ENCODE measurements at regions not wholly inside any gene's neighbourhood (a gene's known extent, or its start where the extent isn't known, plus 50 kb on each side); places are given as distances from the start of the nearest gene placed in this dataset.

DNA sequence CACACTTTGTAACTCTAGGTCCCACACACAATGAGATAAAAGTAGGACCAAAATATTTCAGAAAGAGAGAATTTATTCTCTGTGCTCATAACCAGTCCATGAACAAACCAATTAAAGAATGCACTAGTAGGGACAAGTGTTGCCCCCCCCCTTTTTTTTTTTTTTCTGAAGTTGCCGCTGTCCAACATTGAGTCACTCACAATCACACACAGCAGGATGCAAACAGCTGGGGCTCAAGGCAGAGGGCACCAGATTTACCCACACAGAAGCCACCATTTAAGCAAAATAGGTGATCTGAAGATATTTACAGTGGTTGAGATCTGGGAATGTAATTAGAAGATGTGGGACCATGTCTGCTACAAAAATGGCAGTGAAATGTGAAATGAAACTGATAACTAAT is 850.9 kb upstream of the SLIT2 start:
- H3K27ac ChIP-seq = no peak overlapping the region

DNA sequence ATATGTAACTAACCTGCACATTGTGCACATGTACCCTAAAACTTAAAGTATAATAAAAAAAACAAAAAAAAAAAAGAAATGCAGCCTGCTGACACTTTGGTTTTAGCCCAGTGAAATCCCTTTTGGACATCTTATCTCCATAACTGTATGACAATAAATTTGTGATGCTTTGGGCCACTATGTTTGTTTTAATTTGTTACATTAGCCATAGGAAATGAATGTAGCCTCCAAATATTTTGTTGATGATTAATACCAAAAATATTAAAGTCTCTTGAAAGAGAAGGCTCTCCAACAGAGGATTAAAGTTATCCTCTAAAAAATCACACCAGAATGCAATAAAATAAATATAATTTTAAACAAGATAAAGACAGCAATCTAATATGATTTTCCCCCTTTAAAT is 852.7 kb upstream of the SLIT2 start:
- no peak overlapping the region for H3K27ac ChIP-seq
- H3K4me3 ChIP-seq = no peak overlapping the region

More for the DNA sequence above, 850.9 kb upstream of the SLIT2 start:
- no peak overlapping the region for H3K4me3 ChIP-seq

DNA sequence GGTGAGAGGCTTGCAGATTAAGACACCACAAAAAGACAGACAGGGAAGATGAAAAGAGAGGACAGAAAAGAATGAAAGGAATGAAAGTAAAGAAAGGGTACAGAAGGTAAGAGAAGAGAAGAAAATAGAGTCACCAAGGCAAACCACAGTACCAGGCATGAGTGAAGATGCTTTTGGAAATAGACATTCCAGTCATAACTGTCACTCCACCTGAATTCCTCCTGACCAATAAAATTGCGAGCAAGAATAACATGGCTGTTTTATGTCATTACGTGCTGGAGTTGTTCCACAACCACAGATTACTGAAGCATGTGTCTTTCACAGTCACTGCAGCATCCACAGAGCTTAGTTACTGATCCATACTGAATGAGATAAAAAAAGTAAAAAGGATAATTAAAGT is 864.9 kb upstream of the SLIT2 start:
- no peak overlapping the region for H3K4me3 ChIP-seq
- H3K27ac ChIP-seq = no peak overlapping the region

DNA sequence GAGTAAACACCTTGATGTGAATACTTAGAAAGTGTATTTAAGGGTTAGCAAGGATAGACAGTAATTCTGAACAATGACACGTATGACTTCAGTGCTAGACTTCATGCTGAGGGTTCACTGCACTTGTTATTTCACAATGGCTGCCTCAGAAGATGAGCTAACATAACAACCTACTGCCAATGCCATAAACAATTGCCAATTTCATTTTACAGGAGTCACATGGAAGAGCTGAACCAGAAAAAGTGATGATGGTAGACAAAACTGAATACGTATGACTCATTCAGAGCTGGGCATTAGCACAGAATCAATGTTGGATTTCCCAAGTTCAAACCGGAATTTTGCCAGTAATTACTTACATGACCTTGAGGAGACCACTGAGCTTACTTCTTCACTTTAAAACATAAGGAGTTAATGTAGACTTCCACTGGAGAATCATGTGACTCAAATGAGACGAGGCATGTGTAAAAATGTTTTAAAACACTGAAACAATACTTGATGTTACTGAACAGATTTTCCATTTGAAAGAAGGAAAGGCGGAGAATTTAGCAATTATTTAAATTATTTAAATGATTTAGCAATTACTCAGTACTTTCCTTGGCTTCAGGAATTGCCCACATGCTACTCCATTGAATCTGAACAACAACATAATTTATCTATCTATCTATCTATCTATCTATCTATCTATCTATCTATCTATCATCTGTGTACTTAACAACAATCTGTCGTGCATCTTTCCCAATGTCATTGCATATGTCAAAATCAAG is 868.5 kb upstream of the SLIT2 start:
- Histone ChIP-seq H3K4me3 (no peak overlapping the region), H3K27ac (no peak overlapping the region)

DNA sequence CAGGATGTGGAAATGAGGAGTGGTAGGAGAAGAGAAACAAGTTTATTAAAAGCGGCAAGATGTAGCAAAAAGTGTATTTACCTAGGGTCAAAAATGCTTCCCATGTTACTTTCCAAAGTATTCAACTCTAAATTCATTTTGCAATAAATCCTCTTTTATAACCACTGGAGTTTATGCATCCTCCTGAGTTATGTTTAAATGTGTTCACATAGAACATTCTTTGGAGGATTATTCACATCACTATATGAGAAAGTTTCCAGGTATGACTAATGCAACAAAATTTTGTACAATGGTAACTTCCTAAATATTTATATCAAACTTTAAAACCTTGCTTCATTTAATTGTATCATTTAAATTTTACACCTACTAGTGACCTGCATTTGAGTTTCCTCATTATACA is 870.6 kb upstream of the SLIT2 start:
- H3K27ac ChIP-seq = no peak overlapping the region
- H3K4me3 ChIP-seq = no peak overlapping the region

DNA sequence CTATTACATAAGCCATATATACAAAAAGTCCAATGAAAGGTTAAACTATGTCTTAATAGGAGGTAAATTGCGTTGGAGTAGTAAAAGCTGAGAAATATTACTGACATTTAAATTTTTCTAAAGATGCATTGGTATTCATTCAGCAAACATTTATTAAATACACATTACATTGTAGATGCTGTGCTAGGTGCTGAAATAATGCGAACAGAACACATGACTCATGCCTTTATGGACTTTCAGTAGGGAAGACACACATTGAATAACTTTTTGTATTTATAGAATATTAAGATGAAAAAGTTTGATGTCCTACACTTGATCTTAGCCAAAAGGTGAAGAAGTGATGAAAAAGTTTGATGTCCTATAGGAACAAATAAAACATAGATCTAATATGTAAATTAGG is 871.1 kb upstream of the SLIT2 start:
- no peak overlapping the region for H3K27ac ChIP-seq

DNA sequence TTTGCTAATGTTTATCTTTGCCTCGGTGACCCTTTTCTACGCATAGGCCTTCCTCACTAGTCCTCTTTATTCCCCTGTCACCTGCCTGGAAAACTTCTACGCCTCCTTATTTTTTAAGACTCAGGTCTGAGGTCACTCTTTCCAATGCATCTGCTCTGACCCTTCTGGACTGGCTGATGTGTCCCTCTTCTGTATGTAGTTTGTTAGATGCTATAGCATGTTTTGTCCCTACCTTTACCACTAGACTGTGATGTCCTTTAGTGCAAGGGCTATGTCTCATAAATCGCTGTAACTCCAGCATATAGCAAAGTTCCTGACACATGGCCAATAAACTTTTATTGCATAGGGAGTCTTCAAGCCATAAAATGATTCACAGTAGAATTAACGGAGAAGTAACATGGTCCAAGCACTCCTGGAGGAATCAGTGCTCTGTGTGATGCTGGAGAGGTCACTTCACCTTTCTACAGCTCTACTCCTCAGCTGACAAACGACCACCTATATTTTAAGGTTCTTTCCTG is 872.5 kb upstream of the SLIT2 start:
- no peak overlapping the region for H3K4me3 ChIP-seq
- no peak overlapping the region for H3K27ac ChIP-seq

More for the DNA sequence above, 871.1 kb upstream of the SLIT2 start:
- no peak overlapping the region for H3K4me3 ChIP-seq

DNA sequence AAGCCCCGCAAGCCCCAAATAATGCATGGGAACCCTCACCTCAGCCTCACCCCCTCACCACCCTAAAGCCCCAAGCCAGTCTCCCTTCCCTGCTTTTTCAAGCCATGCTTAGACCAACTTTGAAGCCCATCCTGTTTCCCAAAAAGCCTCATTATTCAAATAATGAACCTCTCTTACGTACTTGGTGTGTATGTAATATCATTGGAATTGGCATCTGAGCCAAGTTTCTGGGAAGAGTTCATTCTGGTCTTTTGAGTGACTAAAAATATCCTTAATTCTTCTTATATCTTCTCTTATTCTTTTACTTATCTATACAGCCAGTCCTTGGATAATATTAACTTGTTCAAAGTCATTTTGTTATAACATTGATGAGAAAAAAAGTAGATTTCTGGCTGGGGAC is 875.8 kb upstream of the SLIT2 start:
- Histone ChIP-seq H3K4me3 (no peak overlapping the region), H3K27ac (no peak overlapping the region)

DNA sequence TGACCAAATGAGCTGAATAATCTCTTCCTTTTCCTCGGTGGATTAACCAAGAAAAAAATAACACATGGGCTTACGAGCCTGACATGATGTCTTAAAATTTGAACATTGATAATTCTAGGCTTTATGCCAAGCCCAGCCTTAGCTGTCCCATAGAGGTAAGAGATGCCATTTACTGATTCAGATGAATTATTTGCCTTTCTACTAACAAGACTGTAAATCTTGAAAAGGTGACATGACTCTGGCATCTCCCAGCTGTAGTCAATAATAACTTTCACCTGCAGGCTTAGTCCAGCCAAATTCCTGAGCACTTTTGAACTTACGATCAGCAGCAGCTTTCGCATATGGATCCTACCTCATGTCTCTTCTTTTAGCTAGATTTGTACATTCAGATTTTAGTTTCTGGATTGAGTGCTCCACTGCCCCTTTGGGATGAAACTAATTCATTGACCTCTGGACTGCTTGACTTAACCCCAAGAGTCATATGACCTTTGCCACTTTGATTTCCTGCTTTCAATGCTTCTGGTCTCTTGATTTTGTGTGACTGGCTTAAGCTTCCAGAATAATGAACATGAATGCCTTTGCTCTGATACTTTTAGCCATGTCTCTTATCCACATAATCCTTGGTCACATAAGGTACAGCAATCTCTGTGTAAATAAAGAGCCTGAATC is 876.4 kb upstream of the SLIT2 start:
- no peak overlapping the region for H3K4me3 ChIP-seq
- no peak overlapping the region for H3K27ac ChIP-seq

DNA sequence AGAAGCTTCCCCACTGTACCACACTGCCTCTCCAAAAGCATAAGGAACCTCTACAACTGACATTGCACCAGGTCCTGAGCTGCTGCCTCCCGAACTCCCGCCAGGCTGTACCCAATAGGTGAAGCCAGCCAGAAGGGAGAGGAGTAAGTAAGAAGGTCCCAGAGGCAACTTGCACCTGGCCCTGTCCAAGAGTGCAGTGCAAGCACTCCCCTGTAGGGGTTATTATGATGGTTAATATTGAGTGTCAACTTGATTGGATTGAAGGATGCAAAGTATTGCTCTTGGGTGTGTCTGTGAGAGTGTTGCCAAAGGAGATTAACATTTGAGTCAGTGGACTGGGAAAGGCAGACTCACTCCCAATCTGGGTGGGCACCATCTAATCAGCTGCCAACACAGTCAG is 879.3 kb upstream of the SLIT2 start:
- Histone ChIP-seq H3K4me3 (no peak overlapping the region), H3K27ac (no peak overlapping the region)

DNA sequence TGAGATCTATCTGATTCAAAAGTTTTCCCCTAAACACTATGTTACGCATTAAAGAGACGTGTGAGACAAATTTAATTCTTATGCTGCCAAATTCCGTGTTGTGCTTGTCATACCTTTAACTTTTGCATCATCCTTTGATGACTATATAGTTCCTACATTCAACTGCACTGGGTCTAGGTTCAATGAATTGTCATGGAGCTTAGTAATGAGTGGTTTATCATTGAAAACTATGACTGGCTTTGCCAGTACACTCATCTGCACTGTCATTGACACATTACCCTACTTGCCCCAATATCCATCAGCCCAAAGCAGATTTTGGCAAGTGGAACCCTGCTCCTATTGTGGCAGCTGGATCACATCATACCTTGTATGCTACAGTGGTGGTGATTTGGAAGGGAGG is 882.9 kb upstream of the SLIT2 start:
- Histone ChIP-seq H3K4me3 (no peak overlapping the region), H3K27ac (no peak overlapping the region)

DNA sequence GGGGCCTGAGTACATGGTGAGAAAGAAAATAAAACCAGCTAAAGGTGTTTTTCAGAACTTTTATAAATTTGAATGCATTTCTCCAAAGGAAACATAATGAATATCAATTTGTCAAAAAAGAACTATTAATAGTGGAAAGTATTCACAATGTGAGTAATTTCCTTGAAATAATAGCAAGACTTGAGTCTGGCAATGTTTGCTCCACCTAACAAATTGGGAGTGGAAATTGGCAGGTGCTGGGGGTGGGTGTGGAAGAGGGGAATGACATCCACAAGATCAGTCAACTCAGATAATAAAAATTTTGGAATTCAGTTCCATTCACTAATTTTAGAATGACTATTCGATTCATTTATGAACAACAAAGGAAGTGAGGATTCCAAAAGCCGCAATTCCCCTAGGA is 884.8 kb upstream of the SLIT2 start:
- H3K4me3 ChIP-seq = no peak overlapping the region
- H3K27ac ChIP-seq = no peak overlapping the region

DNA sequence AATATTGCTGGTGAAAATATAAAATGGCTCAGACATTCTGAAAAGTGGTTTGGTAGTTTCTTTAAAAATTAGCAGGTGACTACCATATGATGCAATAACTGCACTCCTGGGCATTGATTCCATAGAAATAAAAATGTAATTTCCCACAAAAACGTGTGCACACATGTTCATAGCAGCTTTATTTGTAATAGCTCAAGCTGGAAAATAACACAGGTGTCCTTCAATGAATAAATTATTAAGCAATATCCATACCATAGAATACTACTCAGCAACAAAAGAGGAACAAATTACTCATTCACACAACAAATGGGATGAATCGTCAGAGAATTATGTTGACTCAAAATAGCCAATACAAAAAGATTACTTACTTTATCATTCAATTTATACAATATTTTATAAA is 893.7 kb upstream of the SLIT2 start:
- H3K4me3 ChIP-seq = no peak overlapping the region
- H3K27ac ChIP-seq = no peak overlapping the region

DNA sequence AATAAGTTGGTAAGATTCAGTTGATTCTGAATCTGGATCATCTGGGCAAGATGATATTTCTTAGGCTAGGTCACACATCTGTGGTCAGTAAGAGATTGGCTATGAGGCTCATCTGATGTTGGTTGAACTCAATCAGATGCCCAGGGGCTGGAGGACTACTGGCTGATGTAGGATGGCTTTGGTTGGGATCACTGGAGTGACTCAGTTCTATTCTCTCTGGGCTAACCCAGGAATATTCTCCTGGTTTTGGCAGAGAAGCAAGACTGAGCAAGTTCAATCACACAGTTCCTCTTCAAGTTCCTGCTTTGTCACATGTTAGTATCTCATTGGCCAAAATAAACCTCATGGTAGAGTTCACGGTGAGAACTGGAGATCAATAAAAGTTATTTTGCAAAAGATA is 902.3 kb upstream of the SLIT2 start:
- H3K27ac ChIP-seq = no peak overlapping the region
- no peak overlapping the region for H3K4me3 ChIP-seq

DNA sequence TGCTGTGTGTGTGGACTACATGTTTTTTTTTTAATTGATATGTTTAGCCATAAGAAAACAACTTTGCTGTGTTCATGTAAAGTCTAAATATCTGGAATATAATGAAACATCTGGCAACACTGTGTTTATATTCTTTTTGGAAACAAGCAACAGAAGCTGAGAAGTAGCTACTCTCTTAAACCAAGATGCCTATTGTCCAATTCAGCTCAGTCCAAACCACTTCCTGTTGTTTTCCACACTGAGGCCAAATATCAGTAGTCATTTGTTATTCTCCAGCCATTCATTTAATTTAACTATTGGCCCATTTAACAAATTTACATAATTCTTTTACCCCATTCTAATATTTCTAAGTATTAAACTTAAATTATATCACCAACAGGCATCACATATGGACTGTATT is 903.0 kb upstream of the SLIT2 start:
- Histone ChIP-seq H3K27ac (no peak overlapping the region), H3K4me3 (no peak overlapping the region)

DNA sequence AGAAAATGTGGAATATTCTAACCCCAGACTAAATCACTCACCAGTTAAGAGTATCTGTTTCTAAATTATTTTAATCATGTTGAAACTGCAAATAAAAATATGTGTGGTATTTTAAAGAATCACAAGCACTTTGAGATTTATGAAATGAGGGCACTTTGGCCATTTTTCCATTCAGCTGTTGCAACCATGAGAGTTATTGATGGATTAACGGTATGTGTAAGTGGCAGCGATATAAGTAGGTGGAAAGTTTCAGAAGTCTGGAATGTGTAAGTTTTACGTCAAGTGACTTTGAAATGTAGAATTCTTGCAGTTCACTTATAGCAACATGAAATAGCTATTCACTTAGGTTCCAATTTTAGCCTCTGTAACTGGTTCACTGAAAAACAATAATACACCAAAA is 905.1 kb upstream of the SLIT2 start:
- Histone ChIP-seq H3K27ac (no peak overlapping the region), H3K4me3 (no peak overlapping the region)

DNA sequence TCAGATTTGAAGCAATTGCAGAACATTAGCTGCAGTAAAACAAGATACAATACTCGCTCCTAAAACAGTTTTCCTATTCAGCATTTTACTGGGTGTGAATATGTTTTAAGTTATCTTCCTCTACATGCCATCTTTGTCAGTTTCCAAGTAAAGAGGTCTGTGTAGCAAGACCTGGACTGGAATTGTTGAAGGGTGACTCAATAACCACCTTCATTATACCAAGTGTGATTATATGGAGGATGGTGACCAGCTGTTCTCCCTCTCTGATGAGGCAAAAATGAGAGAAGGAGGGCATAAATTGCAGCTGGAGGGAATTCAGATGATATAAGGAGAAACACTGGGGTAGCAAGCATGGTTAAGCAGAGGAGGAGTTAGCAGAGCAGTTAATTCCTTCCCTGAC is 922.1 kb upstream of the SLIT2 start:
- H3K27ac ChIP-seq = no peak overlapping the region
- no peak overlapping the region for H3K4me3 ChIP-seq

DNA sequence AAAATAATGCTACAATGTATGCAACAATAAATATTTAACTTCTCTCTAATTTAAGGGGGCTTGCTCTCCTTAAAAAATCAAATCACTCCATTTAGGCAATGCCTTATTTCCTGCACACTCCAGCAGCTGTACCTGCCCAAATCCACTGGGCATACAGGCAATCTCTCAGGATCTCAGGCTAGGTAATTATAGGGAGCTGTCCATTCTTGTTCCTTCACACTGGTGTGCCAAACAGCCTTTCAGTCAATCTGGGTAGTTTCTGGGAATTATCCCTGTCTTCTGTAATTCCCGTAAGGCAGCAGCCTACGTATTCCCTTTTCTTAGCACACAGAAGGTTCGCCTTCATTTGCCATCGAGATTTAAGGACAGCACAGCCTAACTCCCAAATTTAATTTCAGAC is 922.6 kb upstream of the SLIT2 start:
- no peak overlapping the region for H3K4me3 ChIP-seq
- no peak overlapping the region for H3K27ac ChIP-seq

DNA sequence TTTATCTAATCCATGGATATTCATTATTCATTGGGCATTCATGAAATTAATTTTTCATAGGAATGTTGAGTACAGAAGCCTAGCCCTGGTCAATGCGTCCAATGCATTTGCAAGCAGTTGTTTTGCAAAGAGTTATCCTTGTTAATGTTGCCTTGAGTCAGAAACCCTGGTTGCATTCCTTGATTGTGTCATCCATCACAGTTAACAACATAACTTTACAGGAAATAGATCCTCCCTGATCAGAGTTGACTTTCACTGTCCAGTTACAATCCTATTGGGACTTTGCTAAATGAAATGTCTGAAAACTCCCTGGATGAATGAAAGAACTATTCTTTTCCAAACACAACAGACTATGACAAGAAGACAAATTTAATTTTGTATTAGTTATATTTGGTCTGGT is 924.3 kb upstream of the SLIT2 start:
- Histone ChIP-seq H3K4me3 (no peak overlapping the region), H3K27ac (no peak overlapping the region)

DNA sequence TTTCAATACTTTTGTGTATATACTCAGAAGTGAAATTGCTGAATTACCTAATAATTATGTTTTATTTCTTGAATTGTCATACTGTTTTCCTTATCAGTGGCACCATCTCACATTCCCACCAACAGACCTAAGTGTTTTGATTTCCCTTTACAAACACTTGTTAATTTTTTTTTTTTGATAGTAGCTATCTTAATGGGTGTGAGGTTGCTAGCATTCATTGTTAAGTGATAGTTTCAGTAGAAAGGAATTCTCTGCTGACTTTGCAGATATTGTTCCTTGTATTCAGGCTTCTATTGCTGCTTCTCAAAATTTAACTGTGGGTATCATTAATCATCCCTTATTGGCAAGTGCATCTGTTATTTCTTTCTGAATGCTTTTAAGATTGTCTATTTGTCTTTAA is 927.5 kb upstream of the SLIT2 start:
- Histone ChIP-seq H3K27ac (no peak overlapping the region), H3K4me3 (no peak overlapping the region)

DNA sequence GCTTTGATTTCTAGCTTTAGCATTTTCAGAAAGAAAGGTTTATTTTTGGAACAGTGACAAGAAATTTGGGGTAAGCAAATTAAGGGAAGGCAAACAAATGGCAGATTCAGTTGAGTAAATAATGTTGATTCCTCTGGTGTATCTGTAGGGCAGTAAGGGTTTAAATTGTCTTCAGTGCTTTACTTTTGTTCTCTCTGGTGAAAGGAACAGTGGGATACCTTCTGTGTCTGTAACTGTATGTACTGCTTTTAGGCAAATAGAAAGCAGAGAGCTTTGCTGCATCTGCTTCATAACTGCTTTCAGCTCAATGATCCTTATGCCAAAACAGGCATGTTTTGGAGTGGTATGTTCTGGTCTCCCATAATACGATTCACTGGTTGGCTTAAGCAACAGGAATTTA is 932.1 kb upstream of the SLIT2 start:
- Histone ChIP-seq H3K27ac (no peak overlapping the region), H3K4me3 (no peak overlapping the region)

DNA sequence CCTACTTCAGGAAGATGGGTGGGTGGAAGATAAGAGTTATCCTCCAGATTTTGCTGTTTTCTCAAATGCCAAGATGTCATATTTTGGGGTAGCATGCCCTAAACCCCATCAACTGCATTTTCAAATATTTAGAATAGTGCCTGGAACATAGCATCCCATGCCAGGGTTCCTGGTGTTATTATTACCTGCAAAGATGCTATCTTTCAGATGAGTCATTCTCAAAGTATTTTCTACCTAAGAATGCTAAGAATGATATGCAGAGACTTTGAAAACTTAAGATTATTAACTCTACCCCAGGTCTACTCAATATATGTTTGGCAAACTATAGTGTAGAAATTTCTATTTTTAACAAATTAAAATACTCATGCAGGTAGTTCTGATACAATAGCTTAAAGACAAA is 934.3 kb upstream of the SLIT2 start:
- H3K27ac ChIP-seq = no peak overlapping the region
- H3K4me3 ChIP-seq = no peak overlapping the region
